AG10803 (cell line): ENCODE measurements at regions not wholly inside any gene's neighbourhood (a gene's known extent, or its start where the extent isn't known, plus 50 kb on each side); places are given as distances from the start of the nearest gene placed in this dataset.

Experiments
- DNase-seq: peaks from one replicate; pipeline ENCODE4 v3.0.0; 2010; ENCODE audit warnings: low read depth
- H3K4me3 ChIP-seq: 2 replicates; pipeline ENCODE4 v1.5.1; 2011; ENCODE audit warnings: mild to moderate bottlenecking, low read length, control low read depth
- CTCF ChIP-seq: conservative IDR thresholded peaks from 2 replicates; pipeline ENCODE4 v1.5.1; 2011; ENCODE audit warnings: mild to moderate bottlenecking, low read length, control low read depth, inconsistent platforms

- no peak overlapping the region for H3K4me3 ChIP-seq
- no peak for TF ChIP-seq CTCF
- DNase-seq, result no peak
These were observed 184.1 kb upstream of the SGCD start for GRCh38 chr5:156142867-156143266.

GRCh38 chr5:156147261-156147943 is 179.6 kb upstream of the SGCD start:
- DNase-seq, result peak; percentile 97
- no peak for TF ChIP-seq CTCF
- H3K4me3 ChIP-seq, result no peak overlapping the region

- H3K4me3 ChIP-seq, result no peak overlapping the region
- peak; percentile 74 for DNase-seq
- no peak for TF ChIP-seq CTCF
These were observed 179.0 kb upstream of the SGCD start for GRCh38 chr5:156147944-156148285.

- peak; percentile 54 for DNase-seq
- H3K4me3 ChIP-seq, result no peak overlapping the region
- no peak for TF ChIP-seq CTCF
These were observed 178.7 kb upstream of the SGCD start for GRCh38 chr5:156148301-156148700.

- no peak for TF ChIP-seq CTCF
- H3K4me3 ChIP-seq, result no peak overlapping the region
- peak; percentile 31 for DNase-seq
These were observed 177.8 kb upstream of the SGCD start for GRCh38 chr5:156149213-156149612.

- TF ChIP-seq CTCF, result no peak
- H3K4me3 ChIP-seq, result no peak overlapping the region
- DNase-seq, result no peak
These were observed 173.4 kb upstream of the SGCD start for GRCh38 chr5:156153602-156154001.

- no peak for TF ChIP-seq CTCF
- no peak for DNase-seq
- H3K4me3 ChIP-seq, result no peak overlapping the region
These were observed 172.2 kb upstream of the SGCD start for GRCh38 chr5:156154757-156155156.
